Cardiac fibroblast (primary cell): ENCODE measurements at regions not wholly inside any gene's neighbourhood (a gene's known extent, or its start where the extent isn't known, plus 50 kb on each side); places are given as distances from the start of the nearest gene placed in this dataset.

Experiments used
- DNase-seq, 2 donors: peaks; one replicate each; pipeline versions ENCODE4 v3.0.0 to v3.0.0-alpha.2; 2010; ENCODE audit warnings: low read depth in 2 of 2
- H3K4me3 ChIP-seq, 2 donors: replicated peaks in 1 of 2; 1 replicate in 1 of 2; 2 replicates in 1 of 2; pipeline ENCODE4 v1.5.1; 2011; ENCODE audit warnings: low read depth in 2 of 2, low read length in 2 of 2, mild to moderate bottlenecking in 2 of 2, moderate library complexity in 1 of 2
- TF ChIP-seq, protein P1 (sequence below): IDR thresholded peaks from one replicate; pipeline ENCODE4 v1.5.1; 2011; ENCODE audit warnings: low read depth, mild to moderate bottlenecking, low read length, inconsistent platforms

DNA sequence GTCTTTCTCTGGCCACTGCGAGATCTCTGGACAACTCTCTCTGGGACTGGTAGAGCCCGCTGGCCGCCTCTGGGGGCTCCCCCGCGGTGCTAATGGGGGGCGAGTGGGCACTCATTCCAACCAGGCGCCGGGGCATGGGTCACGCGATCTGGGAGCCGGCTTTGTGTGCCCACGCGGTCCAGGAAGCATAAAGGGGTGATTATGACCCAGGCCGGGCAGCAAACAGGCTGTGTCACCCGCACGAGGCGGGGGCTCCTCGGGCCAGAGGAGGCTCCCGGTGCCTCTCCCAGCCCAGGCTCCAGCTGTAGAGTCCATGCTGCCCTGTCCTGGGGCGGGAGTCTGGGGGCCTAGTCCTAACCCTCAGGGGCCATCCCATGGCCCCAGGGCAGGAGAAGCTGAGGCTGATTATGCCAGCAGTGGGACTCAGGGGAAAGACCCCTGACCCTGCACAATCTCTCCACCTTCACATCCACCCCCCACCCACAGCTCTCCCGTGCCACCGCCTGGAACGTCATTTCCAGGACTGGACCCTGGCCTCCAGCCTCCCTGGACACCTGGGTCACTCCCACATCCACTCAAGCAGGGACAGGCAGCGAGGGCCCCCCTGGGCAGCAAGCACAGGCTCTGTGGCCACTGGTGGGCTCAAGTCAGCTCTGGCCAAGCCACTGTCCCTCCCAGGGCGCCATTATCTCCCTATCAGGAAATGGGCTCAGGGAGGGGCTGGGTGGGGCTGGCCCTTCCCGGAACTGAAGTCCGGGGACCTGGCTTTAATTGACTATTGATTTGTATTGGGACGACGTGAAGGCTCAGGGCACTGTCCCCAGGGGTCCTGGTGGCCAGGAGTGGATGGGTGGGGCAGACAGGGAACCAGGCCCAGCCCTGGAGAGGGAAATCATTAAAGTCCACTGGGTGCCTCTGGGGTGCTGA is 50.0 kb downstream of the PTPRS start:
- no peak for DNase-seq
- TF ChIP-seq, protein P1, sequence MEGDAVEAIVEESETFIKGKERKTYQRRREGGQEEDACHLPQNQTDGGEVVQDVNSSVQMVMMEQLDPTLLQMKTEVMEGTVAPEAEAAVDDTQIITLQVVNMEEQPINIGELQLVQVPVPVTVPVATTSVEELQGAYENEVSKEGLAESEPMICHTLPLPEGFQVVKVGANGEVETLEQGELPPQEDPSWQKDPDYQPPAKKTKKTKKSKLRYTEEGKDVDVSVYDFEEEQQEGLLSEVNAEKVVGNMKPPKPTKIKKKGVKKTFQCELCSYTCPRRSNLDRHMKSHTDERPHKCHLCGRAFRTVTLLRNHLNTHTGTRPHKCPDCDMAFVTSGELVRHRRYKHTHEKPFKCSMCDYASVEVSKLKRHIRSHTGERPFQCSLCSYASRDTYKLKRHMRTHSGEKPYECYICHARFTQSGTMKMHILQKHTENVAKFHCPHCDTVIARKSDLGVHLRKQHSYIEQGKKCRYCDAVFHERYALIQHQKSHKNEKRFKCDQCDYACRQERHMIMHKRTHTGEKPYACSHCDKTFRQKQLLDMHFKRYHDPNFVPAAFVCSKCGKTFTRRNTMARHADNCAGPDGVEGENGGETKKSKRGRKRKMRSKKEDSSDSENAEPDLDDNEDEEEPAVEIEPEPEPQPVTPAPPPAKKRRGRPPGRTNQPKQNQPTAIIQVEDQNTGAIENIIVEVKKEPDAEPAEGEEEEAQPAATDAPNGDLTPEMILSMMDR, result no peak
- no peak overlapping the region for H3K4me3 ChIP-seq

DNA sequence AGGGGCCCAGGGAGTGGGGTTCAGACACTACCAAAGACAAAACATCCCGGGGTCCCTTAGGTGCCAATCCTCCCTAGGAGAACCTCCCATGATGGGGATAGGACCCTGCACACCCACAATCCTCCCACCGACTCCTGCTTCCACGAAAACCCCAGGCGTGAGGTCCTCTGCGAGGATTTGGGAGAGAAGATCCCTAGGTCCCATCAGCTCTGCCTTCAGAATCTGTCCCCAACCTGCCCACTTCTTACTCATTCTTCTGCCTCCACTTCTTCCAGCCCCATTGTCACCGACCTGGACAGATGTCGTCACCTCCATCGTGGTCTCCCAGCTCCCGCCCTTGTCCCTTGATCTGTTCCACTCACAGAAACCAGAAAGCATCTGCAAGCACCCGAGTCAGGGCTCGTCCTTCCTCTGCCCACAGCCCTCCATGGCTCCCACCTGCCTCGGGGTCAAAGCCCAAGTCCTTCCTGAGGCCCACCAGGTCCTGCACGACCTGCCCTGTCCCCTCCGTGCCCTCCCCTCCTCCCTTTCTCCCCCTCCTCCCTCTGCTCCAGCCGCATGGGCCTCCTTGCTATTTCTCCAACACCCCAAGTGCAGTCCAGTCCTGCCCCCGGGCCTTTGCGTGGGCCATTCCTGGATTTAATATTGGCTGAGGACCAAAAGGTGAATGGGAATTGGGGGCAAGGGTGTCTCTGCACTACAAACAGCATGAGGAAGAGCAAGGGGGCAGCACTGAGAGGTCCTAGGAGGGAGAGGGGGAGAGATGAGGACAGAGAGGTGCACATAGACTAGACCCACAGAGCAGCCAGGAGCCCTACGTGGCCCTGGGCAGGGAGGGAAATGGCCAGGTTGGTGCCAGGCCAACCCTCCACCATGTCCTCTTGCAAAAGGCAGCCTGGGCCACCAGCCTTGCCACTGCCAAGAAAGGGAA is 51.3 kb downstream of the PTPRS start:
- H3K4me3 ChIP-seq, result no peak overlapping the region
- TF ChIP-seq, protein P1, result no peak
- no peak for DNase-seq

DNA sequence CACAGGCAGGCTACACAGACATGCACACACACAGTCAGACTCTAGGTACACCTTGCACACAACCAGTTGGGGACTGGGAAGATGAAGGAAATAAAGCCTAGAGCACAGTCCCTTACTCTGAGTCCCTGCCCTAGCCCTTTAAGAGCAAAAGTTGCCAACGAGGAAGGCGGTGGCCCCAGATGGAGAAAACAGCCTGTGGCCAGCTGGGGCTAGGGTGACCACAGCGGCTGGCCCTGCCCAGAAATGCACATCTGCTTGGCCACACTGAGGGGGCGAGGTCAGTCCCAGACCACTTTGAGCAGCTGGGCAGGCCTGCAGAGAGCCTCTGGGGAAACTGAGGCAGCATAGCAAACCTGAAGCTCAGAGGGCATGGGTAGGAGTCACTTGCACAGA is 52.3 kb downstream of the PTPRS start:
- no peak for DNase-seq
- no peak overlapping the region for H3K4me3 ChIP-seq
- TF ChIP-seq, protein P1, result no peak

DNA sequence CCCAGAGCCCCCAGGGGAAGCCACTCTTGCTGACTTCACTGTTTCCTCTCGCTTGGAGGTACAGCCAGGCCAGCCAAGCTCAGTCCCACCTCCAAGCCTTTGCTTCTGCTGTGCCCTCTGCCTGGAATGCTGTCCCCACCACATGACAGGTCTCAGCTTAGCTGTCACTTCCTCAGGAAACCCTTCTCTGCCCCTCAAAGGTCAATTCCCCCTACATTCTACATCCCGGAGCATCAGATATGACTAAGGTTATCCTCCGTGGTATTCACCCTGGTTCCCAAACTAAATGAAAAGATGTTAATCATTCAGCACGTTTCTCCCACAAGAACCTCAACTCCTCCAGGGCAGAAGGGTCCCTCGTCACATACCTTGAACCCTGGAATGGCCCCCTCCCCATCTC is 53.5 kb downstream of the PTPRS start:
- DNase-seq, result no peak
- no peak overlapping the region for H3K4me3 ChIP-seq
- TF ChIP-seq, protein P1, result no peak

DNA sequence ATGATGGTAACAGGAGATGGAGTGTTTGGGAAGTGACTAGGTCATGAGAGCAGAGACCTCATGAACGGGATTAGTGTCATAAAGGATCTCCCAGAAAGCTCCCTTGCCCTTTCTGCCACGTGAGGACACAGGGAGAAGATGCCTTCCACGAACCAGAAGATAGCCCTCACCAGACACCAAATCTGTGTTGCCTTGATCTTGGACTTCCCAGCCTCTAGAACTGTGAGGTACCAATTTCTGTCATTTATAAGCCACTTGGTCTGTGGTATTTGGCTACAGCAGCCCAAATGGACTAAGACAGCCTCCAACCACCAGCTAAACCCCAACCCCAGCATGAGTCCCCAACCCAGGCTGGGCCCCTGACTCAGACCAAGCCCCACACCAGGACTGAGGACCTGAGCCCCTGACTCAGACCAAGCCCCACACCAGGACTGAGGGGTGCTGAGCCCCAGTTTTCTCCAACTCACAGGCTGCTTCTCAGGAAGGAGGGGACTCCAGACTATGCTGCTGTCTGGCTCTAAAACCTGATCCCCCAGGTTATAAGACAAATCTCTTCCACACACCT is 54.1 kb downstream of the PTPRS start:
- H3K4me3 ChIP-seq, result no peak overlapping the region
- DNase-seq, result no peak
- TF ChIP-seq, protein P1, result no peak

DNA sequence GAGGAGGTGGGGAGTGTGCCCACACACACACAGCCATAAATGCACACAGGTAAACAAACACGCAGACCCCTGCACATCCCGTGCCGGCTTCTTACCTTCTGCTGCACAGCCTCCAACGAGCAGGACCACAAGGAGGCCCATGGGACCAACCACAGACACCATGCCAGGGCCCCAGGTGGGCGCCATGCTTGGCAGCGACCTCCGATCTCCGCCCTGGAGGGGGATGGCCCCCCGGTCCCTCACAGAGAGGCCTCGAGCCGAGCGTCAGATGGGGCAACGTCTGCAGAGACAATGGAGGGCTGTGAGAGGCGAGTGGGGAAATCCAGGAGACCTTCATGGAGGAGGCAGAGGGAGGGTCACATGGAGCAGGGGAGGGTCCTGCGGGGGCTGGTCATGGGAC is 54.7 kb downstream of the PTPRS start:
- no peak for DNase-seq
- no peak overlapping the region for H3K4me3 ChIP-seq
- TF ChIP-seq, protein P1, result no peak
